GM19023 (cell line): ENCODE measurements at regions not wholly inside any gene's neighbourhood (a gene's known extent, or its start where the extent isn't known, plus 50 kb on each side); places are given as distances from the start of the nearest gene placed in this dataset.
A peak's percentile ranks its signal among the peaks of the same experiment; 100 is the strongest.
"Not testable (repeated sequence)": the region's sequence is repeated elsewhere in the genome, so short reads cannot be mapped to it uniquely, and the experiment has no call there.

ENCODE experiments used
- ATAC-seq: cut with Tn5 transposase; IDR thresholded peaks from one replicate; pipeline ENCODE4 v1.9.1; 2021; ENCODE audit warnings: mild to moderate bottlenecking, moderate library complexity; ENCODE audit not compliant: unreplicated experiment

GRCh38 chr6:47180633-47181032 lies 129.1 kb downstream of the TNFRSF21 start:
- ATAC-seq: no peak

GRCh38 chr6:47179286-47179685 lies 130.4 kb downstream of the TNFRSF21 start:
- ATAC-seq: no peak

GRCh38 chr6:47175656-47176055 lies 133.5 kb upstream of the ADGRF1 start:
- no peak for ATAC-seq

GRCh38 chr6:47174502-47175023 lies 132.4 kb upstream of the ADGRF1 start:
- no peak for ATAC-seq

- ATAC-seq: not testable (repeated sequence)
Observed at GRCh38 chr6:47174063-47174462, 131.9 kb upstream of the ADGRF1 start.

GRCh38 chr6:47173145-47173544 lies 131.0 kb upstream of the ADGRF1 start:
- ATAC-seq: not testable (repeated sequence)

- ATAC-seq: no peak
Observed at GRCh38 chr6:47170617-47170947, 128.4 kb upstream of the ADGRF1 start.

- ATAC-seq: no peak
Observed at GRCh38 chr6:47169785-47170616, 127.9 kb upstream of the ADGRF1 start.

GRCh38 chr6:47168180-47168579 lies 126.0 kb upstream of the ADGRF1 start:
- no peak for ATAC-seq

GRCh38 chr6:47165918-47166317 lies 123.8 kb upstream of the ADGRF1 start:
- ATAC-seq: peak; percentile 77

- no peak for ATAC-seq
Observed at GRCh38 chr6:47164877-47165276, 122.7 kb upstream of the ADGRF1 start.

- no peak for ATAC-seq
Observed at GRCh38 chr6:47163536-47163935, 121.4 kb upstream of the ADGRF1 start.

GRCh38 chr6:47162793-47163192 lies 120.7 kb upstream of the ADGRF1 start:
- no peak for ATAC-seq

GRCh38 chr6:47162231-47162630 lies 120.1 kb upstream of the ADGRF1 start:
- ATAC-seq: no peak

GRCh38 chr6:47161176-47161687 lies 119.1 kb upstream of the ADGRF1 start:
- ATAC-seq: no peak

- no peak for ATAC-seq
Observed at GRCh38 chr6:47160702-47161101, 118.6 kb upstream of the ADGRF1 start.

GRCh38 chr6:47159763-47160162 lies 117.6 kb upstream of the ADGRF1 start:
- ATAC-seq: no peak

- no peak for ATAC-seq
Observed at GRCh38 chr6:47157653-47158219, 115.6 kb upstream of the ADGRF1 start.

GRCh38 chr6:47157063-47157462 lies 114.9 kb upstream of the ADGRF1 start:
- ATAC-seq: no peak

- no peak for ATAC-seq
Observed at GRCh38 chr6:47156196-47156595, 114.1 kb upstream of the ADGRF1 start.

- ATAC-seq: no peak
Observed at GRCh38 chr6:47153404-47153755, 111.2 kb upstream of the ADGRF1 start.

- no peak for ATAC-seq
Observed at GRCh38 chr6:47152666-47153403, 110.7 kb upstream of the ADGRF1 start.
